Fibroblast of peridontal ligament (primary cell): ENCODE measurements at regions not wholly inside any gene's neighbourhood (a gene's known extent, or its start where the extent isn't known, plus 50 kb on each side); places are given as distances from the start of the nearest gene placed in this dataset.
A peak's percentile ranks its signal among the peaks of the same experiment; 100 is the strongest.

ENCODE experiments used
- DNase-seq: peaks from one replicate; pipeline ENCODE4 v3.0.0-alpha.2; 2010; ENCODE audit errors: extremely low read depth

DNA sequence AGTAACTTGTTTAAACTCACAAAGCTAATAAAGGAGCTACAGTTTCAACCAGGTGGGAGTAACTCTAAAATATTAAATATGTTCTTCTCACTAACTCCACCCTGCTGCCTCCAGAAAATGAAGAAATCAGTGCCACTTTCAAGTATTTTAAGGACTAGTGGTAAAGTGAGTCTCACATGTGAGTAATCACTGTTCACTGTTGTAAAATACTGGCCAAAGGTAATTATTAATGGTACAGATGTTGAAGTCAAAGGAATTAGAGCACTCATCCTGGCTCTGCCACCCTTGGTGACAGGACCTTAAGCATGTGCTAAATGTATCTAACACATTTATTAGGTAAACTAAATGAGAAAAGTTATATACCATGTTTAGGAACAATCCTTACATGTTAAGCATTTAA is 430.7 kb downstream of the BRINP1 start:
- DNase-seq = no peak

DNA sequence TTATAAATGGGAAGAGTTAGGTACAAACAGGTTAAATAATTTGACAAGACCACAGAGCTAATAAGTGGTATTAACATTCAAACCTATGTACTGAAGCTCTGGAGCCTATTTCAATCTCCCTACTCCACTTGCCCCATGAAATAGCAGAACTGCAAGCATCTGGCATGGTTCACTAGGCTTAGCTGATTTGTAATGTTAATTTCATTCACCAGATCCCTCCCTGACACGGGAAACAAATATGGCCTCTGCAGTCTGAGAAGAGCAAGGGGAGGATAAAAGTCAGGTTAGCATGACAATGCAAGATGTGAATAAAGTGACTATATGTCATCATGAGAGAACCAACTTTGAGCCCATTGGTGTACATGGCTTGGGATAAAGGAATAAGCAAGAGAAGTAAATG is 428.8 kb downstream of the BRINP1 start:
- DNase-seq = no peak

GRCh38 chr9:118946669-118947068 is 422.6 kb downstream of the BRINP1 start:
- no peak for DNase-seq

DNA sequence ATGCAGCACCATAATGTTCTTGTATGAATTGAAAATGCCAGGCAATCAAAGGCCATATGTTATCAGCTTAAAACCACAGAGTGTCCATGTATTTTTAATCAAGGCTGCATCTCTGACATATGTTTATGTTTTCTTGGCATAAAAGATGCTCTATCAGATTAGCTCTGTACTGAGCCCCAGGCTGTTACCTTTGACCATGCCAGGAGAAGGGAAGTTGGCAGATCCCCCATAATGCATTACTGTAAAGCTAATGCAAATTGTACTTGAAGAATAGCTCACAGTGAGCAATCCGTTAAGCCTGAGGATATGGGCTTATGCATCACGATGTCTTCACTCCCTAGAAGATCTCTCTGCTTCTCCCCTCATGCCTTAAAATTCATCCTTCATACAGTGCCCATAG is 414.4 kb downstream of the BRINP1 start:
- no peak for DNase-seq

DNA sequence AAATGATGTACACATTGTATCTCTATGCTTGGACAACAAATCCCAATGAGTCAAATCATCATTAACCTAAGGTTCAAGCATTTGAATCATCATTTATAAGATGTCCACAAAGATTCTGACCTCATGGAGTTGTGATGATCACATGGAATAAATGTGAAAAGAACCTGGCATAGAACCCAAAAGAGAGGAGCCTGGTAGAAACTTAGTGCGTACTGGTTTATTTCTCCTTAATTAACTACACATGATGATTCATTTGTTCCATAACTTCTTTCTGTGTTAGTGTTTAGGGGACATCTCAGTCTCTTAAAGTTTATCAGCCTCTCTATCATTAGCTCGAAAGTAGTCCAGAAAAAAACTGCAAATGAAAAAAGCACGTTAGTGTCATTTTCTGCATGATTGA is 411.6 kb downstream of the BRINP1 start:
- peak; percentile 5 for DNase-seq

- DNase-seq = no peak
These were observed 409.9 kb downstream of the BRINP1 start for GRCh38 chr9:118959366-118959765.

DNA sequence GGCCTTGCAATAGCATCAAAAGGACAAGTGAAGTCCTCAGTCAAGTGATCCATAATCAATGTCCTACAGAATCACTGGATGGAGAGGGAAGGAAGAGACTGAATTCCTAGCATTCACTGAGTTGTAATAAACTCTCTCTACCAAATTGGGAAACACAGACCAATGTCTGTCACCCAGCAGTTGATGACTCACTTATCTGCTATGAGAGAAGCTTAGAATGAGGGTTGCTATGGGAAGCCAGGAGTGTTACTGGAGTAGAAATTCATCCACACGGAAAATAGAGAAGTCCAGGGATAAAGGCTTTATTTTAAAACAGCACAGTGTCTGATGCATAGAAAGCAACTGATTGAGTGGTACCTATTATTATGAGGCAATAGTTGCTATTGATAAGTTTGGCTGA is 407.4 kb downstream of the BRINP1 start:
- peak; percentile 64 for DNase-seq

- no peak for DNase-seq
These were observed 406.8 kb downstream of the BRINP1 start for GRCh38 chr9:118962426-118962825.

DNA sequence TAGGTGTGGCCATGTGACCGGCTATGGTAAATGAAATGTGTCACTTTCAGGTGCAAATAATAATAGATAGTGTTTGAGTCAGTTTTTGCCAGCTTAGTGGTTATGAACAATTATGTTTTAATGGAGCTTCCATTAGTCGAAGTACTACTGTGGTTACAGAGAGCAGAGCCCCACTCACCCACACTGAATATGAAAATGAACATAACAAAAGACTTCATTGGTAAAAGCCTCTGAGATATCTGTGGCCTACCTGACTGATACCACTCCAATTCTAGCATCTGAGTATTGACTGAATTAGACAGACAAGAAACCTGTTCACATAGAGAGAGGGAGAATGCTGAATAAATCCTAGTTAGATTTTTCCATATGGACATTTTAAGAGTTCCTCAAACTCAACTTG is 405.6 kb downstream of the BRINP1 start:
- no peak for DNase-seq

- no peak for DNase-seq
These were observed 401.3 kb downstream of the BRINP1 start for GRCh38 chr9:118967901-118968300.

- no peak for DNase-seq
These were observed 393.5 kb downstream of the BRINP1 start for GRCh38 chr9:118975736-118976135.

GRCh38 chr9:118976160-118976559 is 393.1 kb downstream of the BRINP1 start:
- DNase-seq = no peak

DNA sequence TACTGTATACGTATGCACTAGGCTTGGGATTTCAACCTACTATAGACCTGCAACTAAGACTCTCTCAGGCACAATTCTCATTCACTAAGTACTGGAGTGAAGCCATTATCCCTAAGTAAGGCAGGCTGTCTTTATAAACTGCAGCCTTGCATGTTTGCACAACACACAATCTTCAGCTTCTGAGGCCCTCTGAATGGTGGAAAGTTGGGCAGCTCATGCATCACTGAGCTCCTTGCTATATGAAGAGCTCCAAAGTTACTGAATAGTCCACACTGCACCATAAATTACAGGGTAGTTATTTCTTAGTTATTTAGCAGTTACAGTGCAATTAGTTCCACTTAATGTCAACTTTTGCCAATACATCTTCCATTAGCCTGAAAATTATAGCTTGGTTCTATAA is 384.6 kb downstream of the BRINP1 start:
- no peak for DNase-seq

GRCh38 chr9:118985851-118986250 is 383.4 kb downstream of the BRINP1 start:
- peak; percentile 33 for DNase-seq

DNA sequence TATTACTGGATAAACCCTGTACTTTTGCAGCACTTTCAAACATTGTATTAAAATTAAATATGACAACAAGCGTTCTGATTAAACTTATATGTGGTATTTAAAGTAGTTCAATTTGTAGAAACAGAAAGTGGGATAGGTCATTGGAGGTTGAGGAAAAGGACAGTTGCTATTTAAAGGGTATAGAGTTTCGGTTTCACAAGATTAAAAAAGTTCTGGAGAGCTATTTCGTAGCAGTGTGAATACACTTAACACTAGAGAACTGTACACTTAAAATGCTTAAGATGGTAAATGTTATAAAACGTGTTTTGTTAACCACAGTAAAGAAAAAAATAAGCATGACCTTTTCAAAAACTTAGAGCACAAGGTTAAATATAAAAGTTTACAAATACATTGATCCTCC is 382.1 kb downstream of the BRINP1 start:
- no peak for DNase-seq

DNA sequence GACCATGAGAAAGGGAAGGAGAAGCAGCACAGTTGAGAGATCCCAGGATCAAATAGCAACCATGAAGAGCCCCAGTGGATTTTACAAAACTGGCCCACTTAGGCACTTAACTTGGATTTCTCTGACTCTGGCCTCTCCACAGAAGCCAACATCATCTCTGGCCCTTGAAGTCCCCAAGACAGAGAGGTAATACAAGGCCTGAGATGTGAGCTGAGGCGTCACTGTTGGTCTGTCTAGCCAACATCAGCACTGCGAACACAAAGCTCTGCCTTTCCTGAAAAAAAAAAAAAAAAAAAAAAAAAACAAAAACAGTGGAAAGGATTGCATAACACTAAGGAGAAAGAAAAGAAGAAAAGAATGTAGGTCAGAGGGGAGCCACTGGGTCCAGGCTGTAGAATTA is 378.3 kb downstream of the BRINP1 start:
- DNase-seq = no peak

GRCh38 chr9:118991366-118992285 is 377.6 kb downstream of the BRINP1 start:
- DNase-seq = no peak

- no peak for DNase-seq
These were observed 376.1 kb downstream of the BRINP1 start for GRCh38 chr9:118992813-118993794.

DNA sequence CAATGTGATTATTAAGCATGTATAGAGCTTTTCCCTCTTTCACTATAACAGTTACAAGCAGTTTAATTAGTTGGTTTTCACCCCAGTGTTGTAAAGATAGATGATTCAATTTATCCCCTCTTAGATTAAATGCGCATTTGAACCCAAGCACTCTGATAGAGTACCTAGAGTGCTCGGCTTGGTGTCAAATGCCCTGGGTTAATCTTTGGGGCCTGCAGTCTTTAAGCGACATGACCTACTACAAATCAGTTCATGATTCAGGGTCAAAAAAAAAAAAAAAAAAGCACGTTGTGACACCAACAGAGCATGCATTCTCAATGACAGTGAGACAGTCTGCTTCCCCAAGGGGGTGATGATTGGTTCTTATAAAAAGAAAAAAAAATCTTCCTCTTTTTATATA is 375.3 kb downstream of the BRINP1 start:
- no peak for DNase-seq

DNA sequence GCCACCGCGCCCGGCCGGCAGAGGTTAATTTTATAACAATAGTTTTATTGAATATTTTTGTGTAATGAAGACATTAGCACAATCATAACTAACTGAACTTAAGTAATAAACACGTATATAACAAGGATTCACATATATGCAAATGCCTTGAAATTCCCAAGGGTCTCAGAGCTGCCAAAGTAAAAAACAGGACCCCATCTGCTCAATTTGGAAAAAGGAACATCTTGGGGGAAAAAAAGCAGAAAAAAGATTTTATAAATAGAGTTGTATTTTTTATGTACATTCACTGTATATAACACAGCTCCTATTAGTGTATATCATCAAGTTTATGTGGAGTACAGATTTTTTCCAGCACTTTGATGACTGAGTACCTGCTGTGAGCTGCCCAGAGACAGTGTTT is 366.7 kb downstream of the BRINP1 start:
- no peak for DNase-seq

GRCh38 chr9:119003201-119003611 is 366.0 kb downstream of the BRINP1 start:
- peak; percentile 55 for DNase-seq

DNA sequence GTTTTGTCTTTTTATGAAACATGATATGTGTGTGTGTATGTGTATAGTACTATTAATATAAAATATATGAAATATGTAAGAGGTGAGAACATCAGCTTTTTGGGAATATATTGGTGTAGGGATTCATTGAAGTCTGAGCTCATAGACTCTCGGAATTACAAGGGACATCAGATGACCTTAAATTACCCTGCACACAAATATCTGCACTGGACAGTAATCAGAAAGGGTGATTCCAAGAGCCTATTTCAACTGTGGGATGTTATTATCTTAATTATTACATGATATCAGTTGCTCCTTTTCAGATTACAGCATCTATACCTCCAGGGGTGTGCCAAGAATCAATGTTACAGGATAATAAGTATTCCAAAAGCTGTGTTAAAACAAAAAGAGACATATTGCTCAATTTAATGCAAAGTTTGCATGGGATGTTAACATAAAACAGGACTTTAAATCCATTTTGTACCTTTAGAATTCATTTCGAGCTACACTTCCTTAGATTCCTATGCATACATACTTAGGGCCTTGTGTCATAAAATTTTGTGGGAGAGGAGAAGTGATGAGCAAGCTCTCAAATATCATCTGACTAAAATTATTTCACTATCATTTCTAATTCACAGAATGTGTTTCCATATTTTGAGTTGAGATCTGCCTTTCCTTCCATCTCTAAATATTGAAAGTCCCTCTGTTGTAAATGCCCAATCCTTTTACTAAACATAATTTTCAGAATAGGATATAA is 365.2 kb downstream of the BRINP1 start:
- no peak for DNase-seq
